ENCODE measurements at regions not wholly inside any gene's neighbourhood (a gene's known extent, or its start where the extent isn't known, plus 50 kb on each side); places are given as distances from the start of the nearest gene placed in this dataset.

DNA sequence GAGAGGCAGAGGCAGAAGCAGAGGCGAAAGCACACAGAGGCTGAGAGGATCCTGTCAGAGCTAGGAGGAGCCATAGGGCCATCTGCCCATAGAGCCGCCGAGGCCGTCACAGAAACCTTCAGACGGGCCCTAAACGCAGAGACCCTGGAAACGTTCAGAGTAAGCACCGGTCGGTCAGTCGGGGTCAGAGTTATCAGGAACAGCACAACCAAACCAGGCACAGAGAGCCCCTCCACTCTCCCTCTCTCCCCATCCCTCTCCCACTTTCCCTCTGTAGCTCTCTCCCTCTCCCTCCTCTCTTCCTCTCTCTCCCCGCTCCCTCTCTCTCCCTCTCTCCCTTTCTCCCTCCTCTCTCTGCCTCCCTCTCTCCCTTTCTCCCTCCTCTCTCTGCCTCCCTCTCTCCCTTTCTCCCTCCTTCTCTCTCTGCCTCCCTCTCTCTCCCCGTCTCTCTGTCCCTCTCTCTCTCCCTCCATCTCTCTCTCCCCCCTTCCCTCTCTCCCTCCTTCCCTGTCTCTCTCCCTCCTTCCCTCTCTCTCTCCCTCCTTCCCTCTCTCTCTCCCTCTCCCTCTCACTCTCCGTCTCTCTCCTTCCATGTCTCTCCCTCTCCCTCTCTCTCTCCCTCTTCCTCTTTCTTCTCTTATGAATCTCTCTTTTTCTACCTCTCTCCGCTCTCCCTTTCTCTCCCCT is 138.9 kb downstream of the C16orf95 start:
- TF ChIP-seq, protein P1, sequence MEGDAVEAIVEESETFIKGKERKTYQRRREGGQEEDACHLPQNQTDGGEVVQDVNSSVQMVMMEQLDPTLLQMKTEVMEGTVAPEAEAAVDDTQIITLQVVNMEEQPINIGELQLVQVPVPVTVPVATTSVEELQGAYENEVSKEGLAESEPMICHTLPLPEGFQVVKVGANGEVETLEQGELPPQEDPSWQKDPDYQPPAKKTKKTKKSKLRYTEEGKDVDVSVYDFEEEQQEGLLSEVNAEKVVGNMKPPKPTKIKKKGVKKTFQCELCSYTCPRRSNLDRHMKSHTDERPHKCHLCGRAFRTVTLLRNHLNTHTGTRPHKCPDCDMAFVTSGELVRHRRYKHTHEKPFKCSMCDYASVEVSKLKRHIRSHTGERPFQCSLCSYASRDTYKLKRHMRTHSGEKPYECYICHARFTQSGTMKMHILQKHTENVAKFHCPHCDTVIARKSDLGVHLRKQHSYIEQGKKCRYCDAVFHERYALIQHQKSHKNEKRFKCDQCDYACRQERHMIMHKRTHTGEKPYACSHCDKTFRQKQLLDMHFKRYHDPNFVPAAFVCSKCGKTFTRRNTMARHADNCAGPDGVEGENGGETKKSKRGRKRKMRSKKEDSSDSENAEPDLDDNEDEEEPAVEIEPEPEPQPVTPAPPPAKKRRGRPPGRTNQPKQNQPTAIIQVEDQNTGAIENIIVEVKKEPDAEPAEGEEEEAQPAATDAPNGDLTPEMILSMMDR (IDR thresholded peaks at IDR 0.05): no peak
- TF ChIP-seq ZFX (IDR thresholded peaks at IDR 0.05; ENCODE audit: borderline replicate concordance): no peak

Data from 22Rv1 (cell line).